Osteoblast (primary cell): ENCODE measurements at regions not wholly inside any gene's neighbourhood (a gene's known extent, or its start where the extent isn't known, plus 50 kb on each side); places are given as distances from the start of the nearest gene placed in this dataset.
A peak's percentile ranks its signal among the peaks of the same experiment; 100 is the strongest.

Experiments used
- DNase-seq: peaks from one replicate; pipeline ENCODE4 v3.0.0; 2011; ENCODE audit warnings: low spot score, mixed read lengths; ENCODE audit not compliant: insufficient read length; ENCODE audit errors: missing footprints
- H2AFZ ChIP-seq: 2 replicates; pipeline ENCODE4 v1.6.0; 2011; ENCODE audit warnings: mild to moderate bottlenecking, low read length
- H3K27ac ChIP-seq: 2 replicates; pipeline ENCODE4 v1.5.1; 2011; ENCODE audit warnings: mild to moderate bottlenecking, low read depth, low read length, moderate library complexity
- H3K27me3 ChIP-seq: 2 replicates; pipeline ENCODE4 v1.6.0; 2012; ENCODE audit warnings: mild to moderate bottlenecking, control low read depth, inconsistent platforms, low read length, moderate library complexity; ENCODE audit not compliant: insufficient read depth
- H3K36me3 ChIP-seq: 2 replicates; pipeline ENCODE4 v1.5.1; 2011; ENCODE audit warnings: mild to moderate bottlenecking, low read length, control low read depth, moderate library complexity; ENCODE audit not compliant: insufficient read depth
- H3K4me1 ChIP-seq: 2 replicates; pipeline ENCODE4 v1.5.1; 2011; ENCODE audit warnings: mild to moderate bottlenecking, low read length, control low read depth, moderate library complexity; ENCODE audit not compliant: insufficient read depth
- H3K4me2 ChIP-seq: 2 replicates; pipeline ENCODE4 v1.6.0; 2011; ENCODE audit warnings: mild to moderate bottlenecking, low read length; ENCODE audit not compliant: insufficient read depth
- H3K4me3 ChIP-seq: fragments of 200-600 bp; sonication (generic); 3 replicates; pipeline ENCODE4 v1.5.1; 2012; ENCODE audit warnings: mild to moderate bottlenecking, low read length, inconsistent platforms; ENCODE audit not compliant: insufficient read depth
- H3K79me2 ChIP-seq: 2 replicates; pipeline ENCODE4 v1.6.0; 2012; ENCODE audit warnings: mild to moderate bottlenecking, low read length, control low read depth, inconsistent platforms; ENCODE audit not compliant: insufficient read depth
- H3K9me3 ChIP-seq: 2 replicates; pipeline ENCODE4 v1.5.1; 2011; ENCODE audit warnings: low read depth, low read length, control low read depth
- H4K20me1 ChIP-seq: 2 replicates; pipeline ENCODE4 v1.6.0; 2012; ENCODE audit warnings: mild to moderate bottlenecking, low read length, control low read depth; ENCODE audit not compliant: insufficient read depth
- CTCF ChIP-seq: IDR thresholded peaks from 2 replicates; pipeline ENCODE4 v1.5.1; 2011; ENCODE audit warnings: mild to moderate bottlenecking, low read depth, low read length, moderate library complexity; ENCODE audit errors: extremely low read depth

- Histone ChIP-seq H3K4me1 (peaks cover 5% of the 10 kb centered on the region), H3K27me3 (no peaks in the 10 kb centered on the region), H3K36me3 (no peaks in the 10 kb centered on the region), H3K4me3 (no peak overlapping the region), H3K27ac (no peak overlapping the region), H4K20me1 (no peaks in the 10 kb centered on the region), H3K9me3 (no peaks in the 10 kb centered on the region), H3K4me2 (no peak overlapping the region), H3K79me2 (no peaks in the 10 kb centered on the region), H2AFZ (no peak overlapping the region)
- DNase-seq = no peak
- no peak for TF ChIP-seq CTCF
These were observed 113.3 kb upstream of the LPAR1 start for GRCh38 chr9:111151537-111151936.

DNA sequence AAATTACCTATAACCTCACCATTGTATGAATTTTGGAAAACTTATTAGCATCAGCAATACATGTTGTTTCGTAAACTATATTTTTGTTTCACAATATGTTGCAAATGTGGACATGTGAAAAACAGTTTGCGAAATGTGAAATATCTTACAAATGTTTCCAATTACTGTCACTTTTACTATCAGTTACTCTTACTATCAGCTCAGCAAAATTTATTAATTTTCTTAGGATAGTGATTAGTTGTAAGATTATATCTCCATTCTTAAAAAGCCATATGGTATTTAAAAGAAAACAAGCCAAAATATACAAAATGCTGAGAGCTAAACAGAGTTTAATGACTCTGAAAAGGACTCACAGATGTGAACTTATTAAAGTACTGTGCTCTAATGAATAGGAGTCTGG lies 111.9 kb upstream of the LPAR1 start:
- Histone ChIP-seq H3K4me1 (peaks cover 5% of the 10 kb centered on the region), H3K36me3 (no peaks in the 10 kb centered on the region), H3K79me2 (no peaks in the 10 kb centered on the region), H3K4me2 (no peak overlapping the region), H4K20me1 (no peaks in the 10 kb centered on the region), H3K27ac (no peak overlapping the region), H3K27me3 (no peaks in the 10 kb centered on the region), H3K9me3 (no peaks in the 10 kb centered on the region), H2AFZ (no peak overlapping the region), H3K4me3 (no peak overlapping the region)
- DNase-seq = no peak
- TF ChIP-seq CTCF = no peak

GRCh38 chr9:111149018-111149759 lies 110.9 kb upstream of the LPAR1 start:
- TF ChIP-seq CTCF = peak; percentile 27
- DNase-seq = no peak
- Histone ChIP-seq H3K4me3 (no peak overlapping the region), H3K4me1 (peaks cover 5% of the 10 kb centered on the region), H3K4me2 (no peak overlapping the region), H3K79me2 (no peaks in the 10 kb centered on the region), H3K27me3 (no peaks in the 10 kb centered on the region), H3K9me3 (no peaks in the 10 kb centered on the region), H4K20me1 (no peaks in the 10 kb centered on the region), H3K27ac (no peak overlapping the region), H3K36me3 (no peaks in the 10 kb centered on the region), H2AFZ (peak overlapping the region; percentile 1)

GRCh38 chr9:111148052-111149017 lies 110.1 kb upstream of the LPAR1 start:
- H3K27ac ChIP-seq = no peak overlapping the region
- no peak for TF ChIP-seq CTCF
- no peaks in the 10 kb centered on the region for H3K9me3 ChIP-seq
- DNase-seq = no peak
- peaks cover 5% of the 10 kb centered on the region for H3K4me1 ChIP-seq
- peak overlapping the region; percentile 43 for H2AFZ ChIP-seq
- no peaks in the 10 kb centered on the region for H3K79me2 ChIP-seq
- H4K20me1 ChIP-seq = no peaks in the 10 kb centered on the region
- no peaks in the 10 kb centered on the region for H3K36me3 ChIP-seq
- H3K4me2 ChIP-seq = peak overlapping the region; percentile 48
- H3K4me3 ChIP-seq = no peak overlapping the region
- no peaks in the 10 kb centered on the region for H3K27me3 ChIP-seq
